Loucy (cell line): ENCODE measurements at regions not wholly inside any gene's neighbourhood (a gene's known extent, or its start where the extent isn't known, plus 50 kb on each side); places are given as distances from the start of the nearest gene placed in this dataset.

ENCODE experiments used
- EZH2phosphoT487 ChIP-seq: fragments of 200-600 bp; IDR thresholded peaks from 2 replicates; pipeline ENCODE4 v1.6.1; 2018; ENCODE audit warnings: antibody characterized with exemption, mild to moderate bottlenecking, moderate library complexity, borderline replicate concordance
- TF ChIP-seq, protein P1 (sequence below): fragments of 200-600 bp; sonication (generic); conservative IDR thresholded peaks from 2 replicates; pipeline ENCODE4 v1.5.1; 2014; ENCODE audit warnings: mild to moderate bottlenecking, antibody characterized with exemption, low read length

- TF ChIP-seq, protein P1, sequence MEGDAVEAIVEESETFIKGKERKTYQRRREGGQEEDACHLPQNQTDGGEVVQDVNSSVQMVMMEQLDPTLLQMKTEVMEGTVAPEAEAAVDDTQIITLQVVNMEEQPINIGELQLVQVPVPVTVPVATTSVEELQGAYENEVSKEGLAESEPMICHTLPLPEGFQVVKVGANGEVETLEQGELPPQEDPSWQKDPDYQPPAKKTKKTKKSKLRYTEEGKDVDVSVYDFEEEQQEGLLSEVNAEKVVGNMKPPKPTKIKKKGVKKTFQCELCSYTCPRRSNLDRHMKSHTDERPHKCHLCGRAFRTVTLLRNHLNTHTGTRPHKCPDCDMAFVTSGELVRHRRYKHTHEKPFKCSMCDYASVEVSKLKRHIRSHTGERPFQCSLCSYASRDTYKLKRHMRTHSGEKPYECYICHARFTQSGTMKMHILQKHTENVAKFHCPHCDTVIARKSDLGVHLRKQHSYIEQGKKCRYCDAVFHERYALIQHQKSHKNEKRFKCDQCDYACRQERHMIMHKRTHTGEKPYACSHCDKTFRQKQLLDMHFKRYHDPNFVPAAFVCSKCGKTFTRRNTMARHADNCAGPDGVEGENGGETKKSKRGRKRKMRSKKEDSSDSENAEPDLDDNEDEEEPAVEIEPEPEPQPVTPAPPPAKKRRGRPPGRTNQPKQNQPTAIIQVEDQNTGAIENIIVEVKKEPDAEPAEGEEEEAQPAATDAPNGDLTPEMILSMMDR = no peak
- no peak for TF ChIP-seq EZH2phosphoT487
Measured at GRCh38 chr1:218582646-218583045, 237.5 kb downstream of the TGFB2 start.
